ENCODE measurements at regions not wholly inside any gene's neighbourhood (a gene's known extent, or its start where the extent isn't known, plus 50 kb on each side); places are given as distances from the start of the nearest gene placed in this dataset.

DNA sequence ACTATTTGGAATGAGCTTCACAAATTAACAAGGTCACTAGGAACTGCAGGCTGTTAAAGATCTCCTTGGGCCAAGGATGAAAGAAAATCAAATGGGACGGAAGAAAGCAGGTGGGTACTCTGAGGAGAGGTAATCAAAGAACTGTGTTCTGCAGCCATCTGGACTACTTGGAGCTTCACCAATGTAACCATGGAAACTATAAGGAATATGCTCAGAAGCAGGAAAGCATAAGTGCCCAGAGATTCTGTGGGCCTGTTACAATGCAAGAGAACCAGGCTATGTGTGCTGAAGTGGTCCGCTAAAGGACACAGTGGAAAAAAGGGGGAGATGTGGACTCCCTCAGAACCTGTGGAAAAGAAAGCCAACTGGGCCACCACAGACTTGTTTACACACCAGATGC is 238.5 kb downstream of the PTGER3 start:
- TF ChIP-seq CTCF (IDR thresholded peaks at IDR 0.05; ENCODE audit: low read depth, low read length) (no peak), EZH2phosphoT487 (IDR thresholded peaks at IDR 0.05; ENCODE audit: low read depth) (no peak)
